CD4-positive, alpha-beta T cell (primary cell): ENCODE measurements at regions not wholly inside any gene's neighbourhood (a gene's known extent, or its start where the extent isn't known, plus 50 kb on each side); places are given as distances from the start of the nearest gene placed in this dataset.
A peak's percentile ranks its signal among the peaks of the same experiment; 100 is the strongest.

Source experiments
- ATAC-seq: fragments of 200-7000 bp; cut with Tn5 transposase; one replicate; pipeline ENCODE4 v1.10.0; 2022; ENCODE audit warnings: mild to moderate bottlenecking; ENCODE audit not compliant: poor library complexity
- CTCF ChIA-PET: fragments of 350-600 bp; sonication (Branson Sonifier 250); formaldehyde crosslinking; loops from one replicate; lab custom pipeline; 2021; ENCODE audit warnings: antibody characterized with exemption, inconsistent platforms; lab: Charles Lee
- POLR2A ChIA-PET: fragments of 350-600 bp; sonication (Branson Sonifier 250); formaldehyde crosslinking; loops from one replicate; lab custom pipeline; 2021; ENCODE audit warnings: antibody characterized with exemption, inconsistent platforms; lab: Charles Lee
- DNase-seq, 14 experiments: peaks; one replicate each; pipeline ENCODE4 v3.0.0-alpha.2; 2013 to 2020; ENCODE audit warnings: mixed read lengths in 2 of 14
- H3K27ac ChIP-seq, 2 donors: one replicate each; pipeline versions ENCODE4 v1.5.1 to v1.7.0; 2013; ENCODE audit warnings: low read length in 2 of 2, low read depth in 1 of 2, mild to moderate bottlenecking in 1 of 2
- H3K27me3 ChIP-seq, 2 experiments: 1 replicate in 1 of 2; 2 replicates in 1 of 2; pipeline versions ENCODE4 v1.6.1 to v1.7.0; 2013; ENCODE audit warnings: low read length in 2 of 2, control low read depth in 1 of 2, mild to moderate bottlenecking in 1 of 2, moderate library complexity in 1 of 2; ENCODE audit not compliant: insufficient read depth in 2 of 2, control insufficient read depth in 1 of 2
- H3K36me3 ChIP-seq: one replicate; pipeline ENCODE4 v1.6.1; 2013; ENCODE audit warnings: low read length, control low read depth; ENCODE audit not compliant: insufficient read depth
- H3K4me1 ChIP-seq: one replicate; pipeline ENCODE4 v1.6.1; 2013; ENCODE audit warnings: low read length, control low read depth; ENCODE audit not compliant: insufficient read depth
- H3K4me3 ChIP-seq: one replicate; pipeline ENCODE4 v1.5.1; 2013; ENCODE audit warnings: mild to moderate bottlenecking, low read length, moderate library complexity
- H3K9me3 ChIP-seq, 2 experiments: 1 replicate in 1 of 2; 2 replicates in 1 of 2; pipeline versions ENCODE4 v1.6.1 to v1.7.0; 2013; ENCODE audit warnings: low read length in 2 of 2, mild to moderate bottlenecking in 2 of 2, control low read depth in 1 of 2, moderate library complexity in 1 of 2; ENCODE audit not compliant: control insufficient read depth in 1 of 2, insufficient read depth in 1 of 2
- H3K27ac Mint-ChIP-seq: one replicate; pipeline ENCODE4 v1.8.0; 2020; ENCODE audit warnings: mixed read lengths
- H3K27me3 Mint-ChIP-seq: one replicate; pipeline ENCODE4 v1.8.0; 2021; ENCODE audit warnings: mixed read lengths
- H3K36me3 Mint-ChIP-seq: one replicate; pipeline ENCODE4 v1.8.0; 2021; ENCODE audit warnings: low read depth, mixed read lengths
- H3K4me1 Mint-ChIP-seq: one replicate; pipeline ENCODE4 v1.8.0; 2021; ENCODE audit warnings: low read depth, mixed read lengths
- H3K4me3 Mint-ChIP-seq: one replicate; pipeline ENCODE4 v1.8.0; 2020; ENCODE audit warnings: mild to moderate bottlenecking, mixed read lengths
- H3K9me3 Mint-ChIP-seq: one replicate; pipeline ENCODE4 v1.8.0; 2020; ENCODE audit warnings: mixed read lengths
- intact Hi-C, 2 experiments: fragments of 100-400 bp; cut with DNase I in 1 of 2; cut with micrococcal nuclease in 1 of 2; formaldehyde crosslinking; loops; one replicate each; pipeline versions ENCODE4 v1.15.1 to v1.9.0; 2023 to 2025; cut with DNase I, micrococcal nuclease
- TF ChIP-seq, protein P1 (sequence below): fragments of 200-600 bp; IDR thresholded peaks from one replicate; pipeline ENCODE4 v1.8.0; 2022; ENCODE audit warnings: antibody characterized with exemption, mild to moderate bottlenecking

DNA sequence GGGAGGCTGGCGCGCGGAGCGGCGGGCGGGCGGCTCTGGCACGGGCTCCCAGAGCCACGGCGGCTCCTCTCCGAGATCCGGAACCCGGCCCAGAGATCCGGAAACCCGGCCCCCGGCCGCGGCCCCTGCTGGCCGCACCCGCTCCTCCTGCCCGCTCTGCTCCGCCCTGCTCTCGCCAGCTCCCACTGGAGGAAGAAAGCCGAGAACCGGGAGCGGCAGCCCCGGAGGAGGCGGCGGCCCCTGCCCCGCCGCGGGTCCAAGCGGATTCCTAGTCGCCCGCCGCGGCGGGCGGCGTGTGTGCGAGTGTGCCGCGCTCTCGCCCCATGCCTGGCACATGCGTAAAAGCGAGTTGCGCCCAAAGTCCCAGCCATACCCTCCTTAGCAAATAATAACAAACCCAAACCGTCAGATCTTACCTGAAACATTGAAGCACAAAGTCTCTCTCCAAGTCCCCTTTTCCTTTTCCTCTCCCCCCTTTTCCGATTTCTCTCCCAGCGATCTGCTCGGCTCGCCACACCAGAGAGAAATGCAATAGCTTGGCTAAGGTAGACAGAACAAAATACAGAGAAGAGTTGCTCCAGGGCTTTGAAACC is 108.7 kb upstream of the KCTD1 start:
- intact Hi-C loops, result loop anchor here in 1 of 2 experiments (10.0 kb wide), 1 partner anchor 352 kb away; no protein-coding TSS in a partner anchor
- peaks cover 7% of the 10 kb centered on the region for H3K4me1 ChIP-seq
- peak in 2 of 14 experiments; percentile 21 to 26 for DNase-seq
- CTCF ChIA-PET, result no interaction called here
- ATAC-seq, result no peak
- no peak overlapping the region for H3K4me3 ChIP-seq
- H3K4me1 Mint-ChIP-seq, result peaks cover 16% of the 10 kb centered on the region
- H3K9me3 ChIP-seq, result peaks cover 0 to 8% of the 10 kb centered on the region in 2 experiments
- H3K27ac Mint-ChIP-seq, result no peak overlapping the region
- peak overlapping the region; percentile 59 for H3K4me3 Mint-ChIP-seq
- H3K36me3 Mint-ChIP-seq, result no peaks in the 10 kb centered on the region
- no peak overlapping the region for H3K27ac ChIP-seq
- no peaks in the 10 kb centered on the region for H3K36me3 ChIP-seq
- peaks cover 31 to 61% of the 10 kb centered on the region in 2 experiments for H3K27me3 ChIP-seq
- H3K9me3 Mint-ChIP-seq, result no peaks in the 10 kb centered on the region
- peaks cover 81% of the 10 kb centered on the region for H3K27me3 Mint-ChIP-seq
- POLR2A ChIA-PET, result no interaction called here
- TF ChIP-seq, protein P1, sequence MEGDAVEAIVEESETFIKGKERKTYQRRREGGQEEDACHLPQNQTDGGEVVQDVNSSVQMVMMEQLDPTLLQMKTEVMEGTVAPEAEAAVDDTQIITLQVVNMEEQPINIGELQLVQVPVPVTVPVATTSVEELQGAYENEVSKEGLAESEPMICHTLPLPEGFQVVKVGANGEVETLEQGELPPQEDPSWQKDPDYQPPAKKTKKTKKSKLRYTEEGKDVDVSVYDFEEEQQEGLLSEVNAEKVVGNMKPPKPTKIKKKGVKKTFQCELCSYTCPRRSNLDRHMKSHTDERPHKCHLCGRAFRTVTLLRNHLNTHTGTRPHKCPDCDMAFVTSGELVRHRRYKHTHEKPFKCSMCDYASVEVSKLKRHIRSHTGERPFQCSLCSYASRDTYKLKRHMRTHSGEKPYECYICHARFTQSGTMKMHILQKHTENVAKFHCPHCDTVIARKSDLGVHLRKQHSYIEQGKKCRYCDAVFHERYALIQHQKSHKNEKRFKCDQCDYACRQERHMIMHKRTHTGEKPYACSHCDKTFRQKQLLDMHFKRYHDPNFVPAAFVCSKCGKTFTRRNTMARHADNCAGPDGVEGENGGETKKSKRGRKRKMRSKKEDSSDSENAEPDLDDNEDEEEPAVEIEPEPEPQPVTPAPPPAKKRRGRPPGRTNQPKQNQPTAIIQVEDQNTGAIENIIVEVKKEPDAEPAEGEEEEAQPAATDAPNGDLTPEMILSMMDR, result no peak

DNA sequence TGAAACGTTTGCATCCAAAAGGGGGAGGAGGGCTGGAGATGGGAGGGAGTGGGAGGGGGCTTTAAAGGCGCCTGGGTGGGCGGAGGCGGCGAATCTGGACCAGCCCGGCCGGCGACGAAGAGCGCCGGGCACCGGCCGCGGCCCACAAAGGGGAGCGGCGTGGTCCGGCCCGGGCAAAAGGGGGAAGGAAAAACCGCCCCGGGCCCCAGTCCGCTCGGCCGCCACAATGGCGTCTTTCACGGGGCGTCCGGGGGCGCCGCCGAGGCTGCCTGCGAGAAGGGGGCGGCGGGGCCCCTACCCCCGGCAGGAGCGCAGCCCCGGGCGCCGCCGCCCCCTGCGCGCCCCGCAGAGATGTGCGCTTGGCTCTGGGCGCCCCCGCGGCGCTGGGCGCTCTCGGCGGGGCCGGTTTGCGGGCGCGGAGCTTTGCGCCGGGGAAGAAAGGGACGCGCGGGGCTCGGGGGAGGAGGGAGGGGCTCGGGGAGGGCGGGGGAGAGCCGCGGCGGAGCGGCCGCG is 108.1 kb upstream of the KCTD1 start:
- no peak for ATAC-seq
- TF ChIP-seq, protein P1, result no peak
- Mint-ChIP-seq H3K4me3 (no peak overlapping the region), H3K4me1 (peaks cover 16% of the 10 kb centered on the region), H3K27ac (no peak overlapping the region), H3K27me3 (peaks cover 82% of the 10 kb centered on the region), H3K9me3 (no peaks in the 10 kb centered on the region), H3K36me3 (no peaks in the 10 kb centered on the region)
- no peak for DNase-seq
- Histone ChIP-seq H3K4me1 (peaks cover 7% of the 10 kb centered on the region), H3K9me3 (peaks cover 0 to 8% of the 10 kb centered on the region in 2 experiments), H3K27ac (no peak overlapping the region), H3K4me3 (no peak overlapping the region), H3K36me3 (no peaks in the 10 kb centered on the region), H3K27me3 (peaks cover 31 to 61% of the 10 kb centered on the region in 2 experiments)
- intact Hi-C loops, result loop anchor here in 1 of 2 experiments (10.0 kb wide), 1 partner anchor 352 kb away; no protein-coding TSS in a partner anchor
- POLR2A ChIA-PET, result no interaction called here
- CTCF ChIA-PET, result no interaction called here

DNA sequence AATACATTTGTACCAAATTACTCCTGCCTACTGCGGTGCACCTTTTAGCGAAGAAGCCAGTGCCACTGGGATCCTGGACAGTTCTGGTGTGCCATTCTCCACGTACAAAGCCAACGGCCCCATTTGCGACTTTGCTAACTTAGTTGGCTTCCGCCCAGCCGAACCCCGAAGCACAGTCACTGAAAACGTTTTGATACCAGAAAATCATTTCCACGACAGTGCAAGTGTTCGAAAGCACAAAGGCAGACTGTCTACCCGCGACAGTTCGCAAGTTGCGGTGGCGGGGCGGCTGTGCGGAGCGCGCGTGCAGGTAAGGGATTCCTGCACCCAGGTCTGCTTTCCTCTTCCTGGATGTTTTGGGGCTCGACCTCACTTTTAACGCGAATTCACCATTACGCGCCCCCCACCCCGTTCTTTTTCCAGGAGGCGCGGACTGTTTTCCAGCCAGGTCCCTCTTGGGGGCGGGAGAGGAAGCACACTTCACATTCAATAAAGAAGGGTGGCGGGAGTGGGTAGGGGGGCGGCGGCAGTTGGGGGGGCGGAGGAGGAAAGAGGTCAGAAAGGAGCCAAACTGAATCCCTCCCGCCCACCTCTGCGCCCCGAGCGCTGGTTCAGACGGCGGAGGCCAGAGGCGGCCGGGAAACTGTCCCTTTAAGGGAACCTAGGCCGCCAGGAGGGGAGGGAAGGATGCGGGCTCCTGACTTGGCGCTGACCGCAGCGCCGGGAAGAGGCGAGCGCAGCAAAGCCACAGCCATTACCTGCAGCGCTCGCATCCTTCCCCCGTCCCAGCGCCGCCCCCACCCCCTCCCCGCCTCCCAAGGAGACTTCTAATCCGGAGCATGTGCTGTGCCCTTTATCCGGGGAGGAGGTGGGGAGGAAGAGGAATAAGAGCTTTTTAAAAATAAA is 107.4 kb upstream of the KCTD1 start:
- H3K9me3 Mint-ChIP-seq, result no peaks in the 10 kb centered on the region
- no peak overlapping the region for H3K27ac Mint-ChIP-seq
- peaks cover 16% of the 10 kb centered on the region for H3K4me1 Mint-ChIP-seq
- H3K27me3 Mint-ChIP-seq, result peaks cover 85% of the 10 kb centered on the region
- H3K36me3 Mint-ChIP-seq, result no peaks in the 10 kb centered on the region
- Histone ChIP-seq H3K4me3 (no peak overlapping the region), H3K36me3 (no peaks in the 10 kb centered on the region), H3K9me3 (peaks cover 0 to 8% of the 10 kb centered on the region in 2 experiments), H3K4me1 (peaks cover 7% of the 10 kb centered on the region), H3K27me3 (peaks cover 27 to 61% of the 10 kb centered on the region in 2 experiments), H3K27ac (no peak overlapping the region)
- intact Hi-C loops, result loop anchor here in 1 of 2 experiments (10.0 kb wide), 1 partner anchor 351 kb away; no protein-coding TSS in a partner anchor
- ChIA-PET POLR2A (no interaction called here), CTCF (no interaction called here)
- DNase-seq, result no peak
- ATAC-seq, result no peak
- TF ChIP-seq, protein P1, result no peak
- H3K4me3 Mint-ChIP-seq, result peak overlapping the region; percentile 37
